Naive thymus-derived CD4-positive, alpha-beta T cell (primary cell): ENCODE measurements at regions not wholly inside any gene's neighbourhood (a gene's known extent, or its start where the extent isn't known, plus 50 kb on each side); places are given as distances from the start of the nearest gene placed in this dataset.
"Not testable (repeated sequence)": the region's sequence is repeated elsewhere in the genome, so short reads cannot be mapped to it uniquely, and the experiment has no call there.

ENCODE experiments used
- ATAC-seq: fragments of 150-1000 bp; cut with Tn5 transposase; 2 replicates; pipeline ENCODE4 v1.10.0; 2021; ENCODE audit warnings: mild to moderate bottlenecking, moderate library complexity
- CTCF ChIA-PET: fragments of 350-600 bp; sonication (Branson Sonifier 250); formaldehyde crosslinking; loops from one replicate; lab custom pipeline; 2021; ENCODE audit warnings: antibody characterized with exemption; lab: Charles Lee
- POLR2A ChIA-PET: fragments of 350-600 bp; sonication (Branson Sonifier 250); formaldehyde crosslinking; loops from one replicate; lab custom pipeline; 2021; ENCODE audit warnings: antibody characterized with exemption, inconsistent platforms; lab: Charles Lee
- DNase-seq, 9 donors: peaks; one replicate each; pipeline versions ENCODE4 v3.0.0 to v3.0.0-alpha.2; 2020 to 2022; ENCODE audit warnings: mixed read lengths in 1 of 9
- H3K27ac ChIP-seq: one replicate; pipeline ENCODE4 v1.7.0; 2013; ENCODE audit warnings: mild to moderate bottlenecking, low read depth, low read length, moderate library complexity
- H3K27me3 ChIP-seq, 2 donors: one replicate each; pipeline ENCODE4 v1.7.0; 2013; ENCODE audit warnings: low read length in 2 of 2, mild to moderate bottlenecking in 2 of 2, moderate library complexity in 2 of 2; ENCODE audit not compliant: control insufficient read depth in 2 of 2, insufficient read depth in 2 of 2
- H3K36me3 ChIP-seq, 3 experiments: 1 replicate in 2 of 3; 2 replicates in 1 of 3; pipeline ENCODE4 v1.7.0; 2013; ENCODE audit warnings: low read length in 3 of 3, mild to moderate bottlenecking in 3 of 3, moderate library complexity in 1 of 3; ENCODE audit not compliant: insufficient read depth in 3 of 3, control insufficient read depth in 2 of 3
- H3K4me1 ChIP-seq, 2 donors: one replicate each; pipeline ENCODE4 v1.7.0; 2013; ENCODE audit warnings: low read length in 2 of 2, mild to moderate bottlenecking in 2 of 2, moderate library complexity in 1 of 2; ENCODE audit not compliant: control insufficient read depth in 2 of 2, insufficient read depth in 2 of 2
- H3K4me3 ChIP-seq: 2 replicates; pipeline ENCODE4 v1.7.0; 2013; ENCODE audit warnings: mild to moderate bottlenecking, low read length
- H3K9me3 ChIP-seq, 3 experiments: 1 replicate in 2 of 3; 2 replicates in 1 of 3; pipeline ENCODE4 v1.7.0; 2013; ENCODE audit warnings: low read length in 3 of 3; ENCODE audit not compliant: control insufficient read depth in 2 of 3
- H3K27ac Mint-ChIP-seq, 9 donors: one replicate each; pipeline ENCODE4 v1.8.0; 2020 to 2022; ENCODE audit warnings: mixed read lengths in 9 of 9, mild to moderate bottlenecking in 8 of 9, moderate library complexity in 5 of 9, inconsistent platforms in 2 of 9
- H3K27me3 Mint-ChIP-seq, 5 donors: one replicate each; pipeline ENCODE4 v1.8.0; 2021 to 2022; ENCODE audit warnings: mixed read lengths in 5 of 5, mild to moderate bottlenecking in 1 of 5
- H3K36me3 Mint-ChIP-seq, 5 donors: one replicate each; pipeline ENCODE4 v1.8.0; 2020 to 2022; ENCODE audit warnings: mixed read lengths in 5 of 5, mild to moderate bottlenecking in 3 of 5, inconsistent platforms in 1 of 5
- H3K4me1 Mint-ChIP-seq, 7 donors: one replicate each; pipeline ENCODE4 v1.8.0; 2020 to 2022; ENCODE audit warnings: mixed read lengths in 7 of 7, mild to moderate bottlenecking in 3 of 7, inconsistent platforms in 1 of 7
- H3K4me3 Mint-ChIP-seq, 10 donors: one replicate each; pipeline ENCODE4 v1.8.0; 2020 to 2022; ENCODE audit warnings: mild to moderate bottlenecking in 10 of 10, mixed read lengths in 10 of 10, moderate library complexity in 6 of 10, inconsistent platforms in 2 of 10
- H3K9me3 Mint-ChIP-seq, 11 donors: one replicate each; pipeline ENCODE4 v1.8.0; 2020 to 2022; ENCODE audit warnings: mixed read lengths in 11 of 11, mild to moderate bottlenecking in 4 of 11, inconsistent platforms in 1 of 11, moderate library complexity in 1 of 11
- intact Hi-C, 2 donors: fragments of 100-400 bp; cut with micrococcal nuclease; formaldehyde crosslinking; loops; one replicate each; pipeline ENCODE4 v1.15.1; 2023

- H3K36me3 Mint-ChIP-seq, ATAC-seq, H3K4me1 Mint-ChIP-seq, H3K4me3 ChIP-seq, CTCF ChIA-PET, H3K9me3 ChIP-seq, H3K27me3 ChIP-seq, H3K4me1 ChIP-seq, H3K36me3 ChIP-seq, H3K4me3 Mint-ChIP-seq, DNase-seq, H3K27me3 Mint-ChIP-seq, H3K27ac ChIP-seq, POLR2A ChIA-PET, H3K27ac Mint-ChIP-seq, intact Hi-C loops: not testable (repeated sequence)
- peaks cover 0 to 13% (median 0%) of the 10 kb centered on the region in 11 donors for H3K9me3 Mint-ChIP-seq
Observed at GRCh38 chr5:16276859-16277258, 97.3 kb upstream of the MARCHF11 start.

- ATAC-seq (no peak), DNase-seq (no peak)
- Mint-ChIP-seq H3K27me3 (peaks cover 0 to 17% (median 4%) of the 10 kb centered on the region in 5 donors), H3K4me1 (no peaks in the 10 kb centered on the region), H3K4me3 (no peak overlapping the region), H3K27ac (no peak overlapping the region), H3K36me3 (no peaks in the 10 kb centered on the region), H3K9me3 (peaks cover 0 to 11% (median 3%) of the 10 kb centered on the region in 11 donors)
- ChIA-PET POLR2A (no interaction called here), CTCF (no interaction called here)
- no peak overlapping the region for H3K27ac ChIP-seq
- no peak overlapping the region for H3K4me3 ChIP-seq
- H3K4me1 ChIP-seq = no peaks in the 10 kb centered on the region
- intact Hi-C loops = no loop called here
- H3K27me3 ChIP-seq = no peaks in the 10 kb centered on the region
- H3K9me3 ChIP-seq = no peaks in the 10 kb centered on the region
- H3K36me3 ChIP-seq = no peaks in the 10 kb centered on the region
Observed at GRCh38 chr5:16271851-16272250, 92.3 kb upstream of the MARCHF11 start.

GRCh38 chr5:16265141-16265540 lies 85.5 kb upstream of the MARCHF11 start:
- H3K36me3 ChIP-seq = no peaks in the 10 kb centered on the region
- no peak overlapping the region for H3K4me3 ChIP-seq
- ChIA-PET CTCF (no interaction called here), POLR2A (no interaction called here)
- Mint-ChIP-seq H3K36me3 (no peaks in the 10 kb centered on the region), H3K4me1 (no peaks in the 10 kb centered on the region), H3K27ac (no peak overlapping the region), H3K4me3 (no peak overlapping the region), H3K9me3 (peaks cover 0 to 5% (median 0%) of the 10 kb centered on the region in 11 donors), H3K27me3 (peaks cover 0 to 6% (median 0%) of the 10 kb centered on the region in 5 donors)
- H3K27ac ChIP-seq = no peak overlapping the region
- H3K27me3 ChIP-seq = no peaks in the 10 kb centered on the region
- DNase-seq (no peak), ATAC-seq (no peak)
- no peaks in the 10 kb centered on the region for H3K9me3 ChIP-seq
- no peaks in the 10 kb centered on the region for H3K4me1 ChIP-seq
- intact Hi-C loops = no loop called here

GRCh38 chr5:16260000-16260399 lies 80.4 kb upstream of the MARCHF11 start:
- no peak for DNase-seq
- Histone ChIP-seq H3K4me3 (no peak overlapping the region), H3K4me1 (no peaks in the 10 kb centered on the region), H3K36me3 (no peaks in the 10 kb centered on the region), H3K27me3 (no peaks in the 10 kb centered on the region), H3K9me3 (no peaks in the 10 kb centered on the region), H3K27ac (no peak overlapping the region)
- intact Hi-C loops = no loop called here
- ATAC-seq = no peak
- Mint-ChIP-seq H3K27me3 (peaks cover 0 to 16% (median 0%) of the 10 kb centered on the region in 5 donors), H3K9me3 (peaks cover 0 to 8% (median 2%) of the 10 kb centered on the region in 11 donors), H3K4me3 (no peak overlapping the region), H3K27ac (no peak overlapping the region), H3K36me3 (no peaks in the 10 kb centered on the region), H3K4me1 (no peaks in the 10 kb centered on the region)
- ChIA-PET POLR2A (no interaction called here), CTCF (interaction anchor here (0.6 kb wide), 1 partner anchor 48 kb away, joined by 3 read pairs; no protein-coding TSS in a partner anchor)

GRCh38 chr5:16253856-16254255 lies 74.3 kb upstream of the MARCHF11 start:
- Histone ChIP-seq H3K36me3 (no peaks in the 10 kb centered on the region), H3K4me1 (no peaks in the 10 kb centered on the region), H3K27me3 (no peaks in the 10 kb centered on the region), H3K4me3 (no peak overlapping the region), H3K9me3 (no peaks in the 10 kb centered on the region), H3K27ac (no peak overlapping the region)
- no peaks in the 10 kb centered on the region for H3K4me1 Mint-ChIP-seq
- no peak overlapping the region for H3K27ac Mint-ChIP-seq
- no peak overlapping the region for H3K4me3 Mint-ChIP-seq
- ChIA-PET POLR2A (no interaction called here), CTCF (no interaction called here)
- no peaks in the 10 kb centered on the region for H3K36me3 Mint-ChIP-seq
- intact Hi-C loops = no loop called here
- H3K27me3 Mint-ChIP-seq = peaks cover 0 to 11% (median 0%) of the 10 kb centered on the region in 5 donors
- H3K9me3 Mint-ChIP-seq = peaks cover 0 to 35% (median 12%) of the 10 kb centered on the region in 11 donors
- ATAC-seq (no peak), DNase-seq (no peak)

- Histone ChIP-seq H3K36me3 (no peaks in the 10 kb centered on the region), H3K4me3 (no peak overlapping the region), H3K9me3 (no peaks in the 10 kb centered on the region), H3K27ac (no peak overlapping the region), H3K4me1 (no peaks in the 10 kb centered on the region), H3K27me3 (no peaks in the 10 kb centered on the region)
- ATAC-seq (no peak), DNase-seq (no peak)
- H3K27me3 Mint-ChIP-seq = peaks cover 0 to 11% (median 5%) of the 10 kb centered on the region in 5 donors
- H3K9me3 Mint-ChIP-seq = peaks cover 4 to 15% (median 7%) of the 10 kb centered on the region in 11 donors
- H3K4me3 Mint-ChIP-seq = no peak overlapping the region
- H3K36me3 Mint-ChIP-seq = no peaks in the 10 kb centered on the region
- CTCF ChIA-PET = no interaction called here
- peaks cover 0 to 2% (median 0%) of the 10 kb centered on the region in 7 donors for H3K4me1 Mint-ChIP-seq
- intact Hi-C loops = no loop called here
- POLR2A ChIA-PET = no interaction called here
- H3K27ac Mint-ChIP-seq = no peak overlapping the region
Observed at GRCh38 chr5:16245956-16246355, 66.4 kb upstream of the MARCHF11 start.

- Histone ChIP-seq H3K27me3 (no peaks in the 10 kb centered on the region), H3K4me1 (no peaks in the 10 kb centered on the region), H3K4me3 (no peak overlapping the region), H3K9me3 (no peaks in the 10 kb centered on the region), H3K36me3 (no peaks in the 10 kb centered on the region), H3K27ac (no peak overlapping the region)
- CTCF ChIA-PET = no interaction called here
- Mint-ChIP-seq H3K36me3 (no peaks in the 10 kb centered on the region), H3K27ac (no peak overlapping the region), H3K9me3 (peaks cover 4 to 15% (median 7%) of the 10 kb centered on the region in 11 donors), H3K4me1 (peaks cover 0 to 2% (median 0%) of the 10 kb centered on the region in 7 donors), H3K4me3 (no peak overlapping the region), H3K27me3 (peaks cover 0 to 11% (median 5%) of the 10 kb centered on the region in 5 donors)
- ATAC-seq = no peak
- intact Hi-C loops = no loop called here
- POLR2A ChIA-PET = no interaction called here
- DNase-seq = no peak
Observed at GRCh38 chr5:16245249-16245648, 65.7 kb upstream of the MARCHF11 start.
